GM21717 (cell line): ENCODE measurements at regions not wholly inside any gene's neighbourhood (a gene's known extent, or its start where the extent isn't known, plus 50 kb on each side); places are given as distances from the start of the nearest gene placed in this dataset.
A peak's percentile ranks its signal among the peaks of the same experiment; 100 is the strongest.

Source experiments
- ATAC-seq: cut with Tn5 transposase; IDR thresholded peaks from one replicate; pipeline ENCODE4 v1.9.1; 2021; ENCODE audit warnings: mild to moderate bottlenecking, moderate library complexity; ENCODE audit not compliant: unreplicated experiment

- ATAC-seq: peak; percentile 58
These were observed 874.2 kb downstream of the TFAP2A start for GRCh38 chr6:9540534-9541126.

GRCh38 chr6:9540126-9540525, 874.7 kb downstream of the TFAP2A start:
- no peak for ATAC-seq

GRCh38 chr6:9539231-9539755, 875.6 kb downstream of the TFAP2A start:
- no peak for ATAC-seq

DNA sequence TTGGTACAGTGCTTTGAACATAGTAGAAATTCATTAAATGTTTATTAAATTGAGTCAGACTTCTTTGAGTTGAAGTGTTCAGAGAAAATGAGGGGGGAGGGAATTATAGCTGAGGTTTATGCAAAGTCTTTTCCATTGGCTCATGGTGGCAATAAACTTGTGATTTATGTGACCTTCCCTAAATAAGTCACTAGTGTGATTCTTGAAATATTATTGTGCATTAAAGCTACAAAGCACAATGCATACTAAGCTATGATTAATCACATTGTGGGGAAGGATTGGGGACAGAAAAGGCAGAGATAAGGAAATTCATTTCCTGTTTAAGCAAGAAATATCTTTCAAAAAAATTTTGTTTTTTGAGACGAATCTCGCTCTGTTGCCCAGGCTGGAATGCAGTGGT, 877.5 kb downstream of the TFAP2A start:
- no peak for ATAC-seq

DNA sequence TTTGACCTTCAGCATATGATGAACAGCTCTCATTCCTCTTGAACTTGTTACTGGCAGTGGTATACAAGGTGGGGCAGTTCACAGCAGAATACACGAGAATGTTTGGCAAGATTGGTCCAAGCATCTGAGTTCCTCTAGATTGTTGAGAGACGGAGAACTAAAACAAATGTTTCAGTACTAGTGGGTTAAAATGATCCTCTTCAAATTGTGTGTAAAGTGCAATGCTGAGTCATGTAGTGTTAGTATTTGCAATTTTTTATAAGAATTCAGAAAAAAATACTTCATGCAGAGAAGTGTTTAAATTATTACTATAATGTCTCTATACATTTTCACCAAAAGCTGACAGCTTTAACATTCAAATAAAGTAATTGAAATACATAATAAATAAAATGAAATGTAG, 879.8 kb downstream of the TFAP2A start:
- ATAC-seq: no peak

DNA sequence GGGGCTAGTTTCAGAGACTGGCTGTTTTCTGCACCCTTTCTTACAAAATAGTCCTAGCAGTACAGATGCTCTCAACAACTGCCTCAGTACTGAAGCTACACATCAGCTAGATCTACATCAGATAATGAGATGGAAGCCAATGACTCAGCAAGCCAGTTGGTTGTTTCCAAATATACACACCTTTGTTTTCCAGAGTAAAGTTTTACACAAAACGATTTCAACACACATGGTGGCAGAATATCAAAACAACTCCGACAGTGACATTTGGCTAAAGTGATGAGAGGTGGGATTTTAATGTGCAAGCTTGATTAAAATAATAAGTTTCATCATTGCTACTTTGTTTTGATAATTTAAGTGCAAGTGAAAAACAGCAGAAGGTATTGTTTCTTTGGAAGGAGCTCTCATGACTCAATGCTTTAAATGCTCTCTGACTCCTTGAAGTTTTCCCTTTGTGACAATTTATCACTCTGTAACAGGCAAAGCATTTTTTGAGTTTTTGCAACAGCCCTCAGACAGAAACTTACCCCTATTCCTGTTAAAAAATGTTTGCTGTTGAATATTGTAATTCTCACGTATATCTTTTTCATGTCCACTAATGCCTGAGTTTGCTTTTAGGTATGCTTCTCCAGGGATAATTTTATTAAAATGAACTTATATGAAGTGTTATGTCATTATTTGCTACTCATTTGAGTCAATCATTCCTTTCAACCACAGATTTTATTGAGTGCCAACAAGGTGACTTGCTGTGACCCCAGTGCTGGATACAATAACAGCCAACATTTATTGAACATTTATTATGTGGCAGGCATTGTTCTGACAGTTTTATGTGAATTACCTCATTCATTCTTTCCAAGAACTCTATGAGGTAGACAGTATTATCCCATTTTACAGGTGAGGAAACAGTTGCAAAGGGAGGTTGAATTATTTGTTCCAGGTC, 882.0 kb downstream of the TFAP2A start:
- no peak for ATAC-seq

- no peak for ATAC-seq
These were observed 887.1 kb downstream of the TFAP2A start for GRCh38 chr6:9527679-9528286.

- no peak for ATAC-seq
These were observed 891.4 kb downstream of the TFAP2A start for GRCh38 chr6:9523462-9523861.

DNA sequence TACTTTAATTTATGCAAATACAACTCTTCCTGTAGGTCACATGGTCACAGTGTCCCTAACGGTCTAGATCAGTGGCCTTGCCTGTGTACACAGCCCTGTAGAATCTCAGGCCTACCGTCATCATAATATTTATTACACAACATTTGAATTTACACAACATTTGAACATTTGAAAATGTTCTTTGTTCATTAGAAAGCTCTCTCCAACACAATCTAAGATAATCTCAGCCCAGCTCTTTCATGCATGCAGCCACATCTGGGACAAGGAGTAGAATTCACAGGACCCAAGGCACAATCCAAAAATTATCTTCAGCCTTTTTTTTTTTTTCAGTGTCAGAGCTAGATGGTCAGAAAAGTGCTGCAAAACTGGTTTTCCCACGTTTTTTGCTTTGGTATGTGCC, 892.8 kb downstream of the TFAP2A start:
- ATAC-seq: no peak

- ATAC-seq: peak; percentile 51
These were observed 893.7 kb downstream of the TFAP2A start for GRCh38 chr6:9521152-9521530.

DNA sequence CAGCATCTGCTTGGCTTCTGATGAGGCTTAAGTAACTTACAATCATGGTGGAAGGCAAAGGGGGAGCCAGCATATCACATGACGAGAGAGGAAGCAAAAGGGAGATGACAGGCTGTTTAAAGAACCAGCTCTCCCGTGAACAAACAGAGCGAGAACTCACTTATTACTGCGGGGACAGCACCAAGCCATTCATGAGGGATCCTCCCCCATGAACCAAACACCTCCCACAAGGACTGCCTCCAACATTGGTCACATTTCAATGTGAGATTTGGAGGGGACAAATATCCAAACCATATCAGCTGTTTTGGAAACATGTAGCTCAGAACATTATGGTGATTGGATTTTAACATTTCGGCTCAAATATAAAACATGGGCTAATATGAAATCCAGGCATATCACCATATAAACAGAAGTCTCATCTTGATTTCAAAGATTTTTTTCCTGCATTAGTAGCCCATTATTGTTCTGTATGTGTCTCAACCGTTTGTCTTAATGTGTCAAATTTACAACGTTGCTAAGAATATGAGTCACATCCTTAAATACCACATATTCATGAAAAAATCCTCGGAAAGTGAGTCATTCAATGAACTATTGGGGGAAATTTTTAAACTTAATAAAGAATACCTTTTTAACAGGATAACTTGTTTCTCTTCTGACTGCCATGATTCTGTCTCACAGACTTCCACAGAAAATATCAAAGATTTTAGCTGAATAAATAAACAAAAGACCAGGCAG, 894.3 kb downstream of the TFAP2A start:
- ATAC-seq: peak; percentile 59

- ATAC-seq: no peak
These were observed 896.4 kb downstream of the TFAP2A start for GRCh38 chr6:9518431-9518830.

GRCh38 chr6:9517806-9518205, 897.1 kb downstream of the TFAP2A start:
- no peak for ATAC-seq

DNA sequence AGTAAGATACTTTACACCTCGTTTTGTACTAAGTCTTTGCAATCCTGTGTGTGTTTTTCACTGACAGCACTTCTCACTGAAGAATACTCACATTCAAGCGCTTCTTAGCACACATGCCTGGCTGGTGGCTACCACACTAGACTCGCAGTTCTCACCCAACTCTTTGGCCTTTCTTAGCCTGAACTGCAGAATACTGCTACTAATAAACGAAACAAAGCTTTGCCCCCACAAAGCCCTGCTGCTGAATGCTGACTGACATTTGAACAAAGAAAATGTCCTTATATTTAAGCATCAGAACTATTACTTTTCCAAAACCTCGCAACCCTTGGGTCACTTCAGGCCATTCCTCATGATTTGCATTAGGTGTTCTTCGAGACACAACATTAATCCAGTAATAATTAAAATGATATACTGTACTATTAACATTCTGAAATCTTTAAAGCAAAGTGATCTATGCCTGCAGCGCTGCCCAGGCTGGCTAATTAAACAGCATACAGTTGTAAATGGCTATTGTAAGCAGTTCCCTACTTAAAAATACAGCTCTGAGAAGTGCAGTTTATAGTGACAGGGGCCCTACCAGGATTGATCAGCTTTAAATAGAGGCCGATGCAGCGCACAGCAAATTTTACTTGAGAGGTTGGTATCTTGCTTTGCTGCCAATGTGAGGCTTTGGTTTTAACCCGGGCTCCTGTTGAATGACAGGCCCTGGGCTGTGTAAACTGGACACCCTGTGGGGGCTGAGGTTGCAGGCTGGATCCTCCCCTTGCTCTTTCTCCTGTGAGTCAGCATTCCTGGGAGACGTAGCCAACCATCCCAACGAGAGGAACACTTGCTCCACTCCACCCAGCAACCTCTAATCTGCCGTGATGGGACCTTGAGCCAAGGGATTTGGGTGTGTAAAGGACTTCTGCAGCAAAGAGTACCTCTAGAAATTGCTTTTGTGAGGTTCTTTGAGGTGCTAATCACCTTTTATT, 899.0 kb downstream of the TFAP2A start:
- no peak for ATAC-seq

GRCh38 chr6:9514146-9514545, 900.7 kb downstream of the TFAP2A start:
- no peak for ATAC-seq

GRCh38 chr6:9511157-9511556, 903.7 kb downstream of the TFAP2A start:
- no peak for ATAC-seq

DNA sequence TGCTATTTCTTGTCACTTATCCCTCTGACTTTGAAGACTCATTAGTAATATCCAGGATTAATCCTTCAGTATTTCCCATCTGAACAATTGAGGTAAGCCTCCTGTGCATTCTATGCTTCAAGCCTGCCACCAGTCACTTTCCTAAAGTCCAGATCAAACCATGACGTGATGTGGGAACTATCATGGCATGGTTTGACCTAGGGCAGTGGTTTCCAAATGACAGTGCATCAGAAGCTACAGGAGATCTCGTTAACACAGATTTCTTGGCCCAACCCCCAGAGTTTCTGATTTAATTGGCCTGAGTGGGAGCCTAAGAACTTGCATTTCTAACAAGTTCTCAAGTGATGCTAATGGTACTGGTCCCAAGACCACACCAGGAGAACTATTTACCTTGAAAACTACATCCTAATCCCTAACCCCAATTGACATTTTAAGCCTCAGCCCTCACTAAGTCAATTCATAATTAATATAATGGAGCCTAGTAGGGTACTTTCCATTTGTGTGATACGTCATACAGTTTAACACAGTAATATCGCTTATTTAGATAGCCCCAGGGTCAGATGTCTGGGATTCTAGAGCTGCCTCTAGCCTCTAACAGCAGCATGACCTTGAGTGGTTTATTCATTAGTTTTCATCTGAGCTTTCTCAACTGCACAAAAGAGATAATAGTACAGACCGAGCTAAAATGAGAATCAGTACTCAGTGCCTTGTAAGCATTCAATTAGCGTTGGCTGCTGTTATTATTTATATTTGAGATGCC, 907.6 kb downstream of the TFAP2A start:
- ATAC-seq: no peak

DNA sequence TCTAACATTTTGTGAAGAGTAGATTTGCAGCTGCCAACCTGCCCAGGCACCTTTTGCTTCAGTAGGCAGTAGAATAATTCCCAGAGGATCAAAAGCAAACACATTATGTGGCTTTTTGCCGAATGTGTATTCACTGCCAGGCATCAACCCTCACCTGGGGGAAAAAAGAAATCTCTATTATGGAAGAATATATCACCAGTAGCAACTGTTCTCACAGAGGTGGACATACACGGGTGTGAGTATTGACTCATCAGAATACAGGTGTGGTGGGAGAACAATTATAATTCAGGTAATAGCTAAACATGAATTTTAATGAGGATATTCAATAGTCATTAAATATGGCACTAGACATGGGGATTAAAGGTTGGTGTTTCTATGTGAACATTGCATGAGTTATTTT, 910.7 kb downstream of the TFAP2A start:
- no peak for ATAC-seq

DNA sequence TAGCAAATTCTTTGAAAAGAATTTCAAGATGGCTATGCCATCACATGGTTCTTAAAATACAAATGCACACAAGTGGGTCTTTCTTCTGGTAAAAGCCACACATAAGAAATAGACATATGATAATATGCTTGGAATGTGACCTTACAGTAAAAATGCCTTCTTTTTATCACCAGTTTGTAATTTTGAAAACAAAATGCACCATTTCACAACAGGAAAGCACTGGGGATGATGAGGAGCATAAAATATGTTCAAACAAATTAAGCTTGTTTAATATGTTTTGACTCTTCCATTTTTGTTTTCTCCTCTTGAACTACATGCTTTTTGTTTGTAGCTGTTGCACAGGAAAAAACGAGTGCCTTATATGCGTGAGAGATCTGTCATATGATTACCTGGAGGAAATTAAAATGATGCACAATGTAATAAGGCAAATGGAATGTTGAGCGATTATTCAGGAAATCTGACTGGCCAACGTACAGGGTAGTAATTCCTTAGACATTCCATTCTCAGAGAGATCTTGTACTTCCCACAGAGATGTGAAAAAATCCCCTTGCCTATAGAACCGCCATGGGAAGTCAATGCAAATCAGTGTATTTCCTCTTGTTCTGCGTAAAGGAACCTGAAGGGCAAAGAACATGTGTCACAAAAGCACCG, 911.6 kb downstream of the TFAP2A start:
- ATAC-seq: no peak
